HEK293T (cell line): ENCODE measurements at regions not wholly inside any gene's neighbourhood (a gene's known extent, or its start where the extent isn't known, plus 50 kb on each side); places are given as distances from the start of the nearest gene placed in this dataset.

Experiments
- CTCF ChIA-PET: fragments of 350-600 bp; formaldehyde crosslinking; extraction: SDS; loops from one replicate; lab custom pipeline; 2021; ENCODE audit warnings: antibody characterized with exemption, inconsistent platforms; lab: Yijun Ruan, JAX
- POLR2A ChIA-PET: fragments of 350-600 bp; formaldehyde crosslinking; extraction: SDS; loops from one replicate; lab custom pipeline; 2020; ENCODE audit warnings: antibody characterized with exemption, inconsistent platforms; lab: Yijun Ruan, JAX
- DNase-seq: peaks from one replicate; pipeline ENCODE4 v3.0.0; 2012; ENCODE audit warnings: mixed read lengths; ENCODE audit errors: extremely low spot score
- ARNT ChIP-seq: fragments of 450-650 bp; IDR thresholded peaks from 2 replicates; pipeline ENCODE4 v1.6.1; 2017; ENCODE audit warnings: mild to moderate bottlenecking
- BHLHE40 ChIP-seq: fragments of 450-650 bp; IDR thresholded peaks from 2 replicates; pipeline ENCODE4 v1.6.1; 2016; ENCODE audit warnings: mild to moderate bottlenecking, moderate library complexity, borderline replicate concordance
- CTBP1 ChIP-seq: fragments of 450-650 bp; IDR thresholded peaks from 2 replicates; pipeline ENCODE4 v1.6.1; 2016; ENCODE audit warnings: borderline replicate concordance
- ELF4 ChIP-seq: fragments of 450-650 bp; IDR thresholded peaks from 2 replicates; pipeline ENCODE4 v1.6.1; 2017; ENCODE audit warnings: antibody characterized with exemption
- FOXA1 ChIP-seq: fragments of 450-650 bp; IDR thresholded peaks from 2 replicates; pipeline ENCODE4 v1.6.1; 2016; ENCODE audit warnings: mild to moderate bottlenecking
- FOXK2 ChIP-seq: fragments of 450-650 bp; IDR thresholded peaks from 2 replicates; pipeline ENCODE4 v1.6.1; 2016; ENCODE audit warnings: mild to moderate bottlenecking
- FOXM1 ChIP-seq: fragments of 450-650 bp; IDR thresholded peaks from 2 replicates; pipeline ENCODE4 v1.6.1; 2017; ENCODE audit warnings: mild to moderate bottlenecking, borderline replicate concordance
- HDGF ChIP-seq: fragments of 450-650 bp; IDR thresholded peaks from 2 replicates; pipeline ENCODE4 v1.6.1; 2017; ENCODE audit warnings: antibody characterized with exemption, borderline replicate concordance
- L3MBTL2 ChIP-seq: fragments of 450-650 bp; conservative IDR thresholded peaks from 2 replicates; pipeline ENCODE4 v1.6.1; 2016; ENCODE audit warnings: mild to moderate bottlenecking
- LEF1 ChIP-seq: fragments of 450-650 bp; IDR thresholded peaks from 2 replicates; pipeline ENCODE4 v1.6.1; 2017; ENCODE audit warnings: mild to moderate bottlenecking, borderline replicate concordance
- NFRKB ChIP-seq: fragments of 450-650 bp; IDR thresholded peaks from 2 replicates; pipeline ENCODE4 v1.6.1; 2016; ENCODE audit warnings: mild to moderate bottlenecking, moderate library complexity
- PKNOX1 ChIP-seq: fragments of 450-650 bp; IDR thresholded peaks from 2 replicates; pipeline ENCODE4 v1.6.1; 2016
- SP1 ChIP-seq: fragments of 450-650 bp; IDR thresholded peaks from 2 replicates; pipeline ENCODE4 v1.6.1; 2017
- SUZ12 ChIP-seq: fragments of 450-650 bp; IDR thresholded peaks from 2 replicates; pipeline ENCODE4 v1.6.1; 2016; ENCODE audit warnings: mild to moderate bottlenecking
- TARDBP ChIP-seq: fragments of 450-650 bp; IDR thresholded peaks from 2 replicates; pipeline ENCODE4 v1.6.1; 2016
- ZNF384 ChIP-seq: fragments of 450-650 bp; IDR thresholded peaks from 2 replicates; pipeline ENCODE4 v1.6.1; 2016

DNA sequence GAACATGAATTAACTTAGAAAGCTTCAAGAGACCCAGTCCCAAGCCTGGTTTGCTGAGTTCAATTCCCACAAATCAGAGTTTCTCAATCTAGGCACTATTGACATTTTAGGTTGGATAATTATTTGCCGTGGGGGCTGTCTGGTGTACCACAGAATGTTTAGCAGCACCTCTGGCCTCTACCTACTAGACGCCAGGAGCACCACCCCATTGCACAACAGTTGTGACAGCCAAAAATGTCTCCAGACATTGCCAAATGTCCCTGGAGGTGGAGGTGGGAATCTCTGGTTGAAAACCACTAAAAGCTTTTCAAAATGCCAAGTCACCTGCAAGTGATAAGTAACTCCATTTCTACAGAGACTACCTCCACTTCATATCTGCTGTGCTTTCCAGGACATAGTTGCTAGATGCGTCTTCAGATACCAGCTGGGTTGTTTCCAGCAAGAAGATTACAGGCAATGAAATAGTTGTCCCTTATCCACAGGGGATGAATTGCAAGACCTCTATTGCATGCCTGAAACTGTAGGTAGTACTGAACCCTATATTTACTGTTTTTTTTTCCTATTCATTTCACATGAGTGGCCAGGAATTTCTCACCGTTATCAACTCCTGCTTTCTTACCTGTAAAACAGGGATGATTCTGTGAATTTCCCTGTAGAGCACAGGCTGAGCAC is 554.3 kb downstream of the ZEB2 start:
- no peak for TF ChIP-seq LEF1
- DNase-seq, result no peak
- CTCF ChIA-PET, result no interaction called here
- POLR2A ChIA-PET, result no interaction called here

DNA sequence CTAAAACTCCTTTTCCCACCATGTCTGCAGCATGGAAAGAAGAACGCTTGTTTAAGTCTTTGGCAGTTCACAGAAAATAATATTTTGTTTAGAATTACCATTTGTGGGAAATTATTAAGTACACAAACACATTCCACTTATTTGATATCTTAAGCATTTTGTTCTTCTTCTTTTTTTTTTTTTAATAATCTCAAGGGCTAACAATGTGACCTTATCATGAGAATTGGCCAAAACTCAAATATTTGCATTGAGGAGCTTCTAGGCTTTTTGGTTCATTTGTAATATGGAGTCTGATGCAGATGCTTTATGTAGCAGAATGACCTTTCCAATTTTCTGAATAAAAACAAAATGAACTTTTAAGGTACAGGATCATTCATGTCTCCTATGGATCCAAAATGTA is 555.0 kb downstream of the ZEB2 start:
- TF ChIP-seq FOXA1 (no peak), L3MBTL2 (no peak), FOXK2 (no peak), SP1 (no peak), PKNOX1 (no peak), ELF4 (no peak), ARNT (no peak), FOXM1 (no peak), LEF1 (no peak), SUZ12 (no peak), CTBP1 (no peak)
- POLR2A ChIA-PET, result no interaction called here
- DNase-seq, result no peak
- CTCF ChIA-PET, result no interaction called here

DNA sequence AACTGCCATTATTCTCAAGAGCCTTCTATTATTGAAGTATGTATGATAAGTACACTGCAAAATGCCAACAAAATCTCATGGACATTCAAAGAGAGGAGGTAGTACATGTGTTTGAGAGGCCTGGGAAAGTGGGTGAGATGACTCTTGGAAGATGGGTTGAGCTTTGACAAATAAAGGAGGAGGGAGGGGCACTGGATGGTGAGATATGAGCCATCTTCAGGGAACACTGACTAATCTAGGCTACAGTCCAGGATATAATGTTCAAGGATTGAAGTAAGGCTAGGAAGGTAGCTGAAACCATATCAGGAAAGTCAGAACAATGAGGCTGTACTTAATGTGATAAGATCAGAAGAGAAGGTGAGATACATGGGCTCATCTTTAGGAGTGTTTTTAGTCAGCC is 559.7 kb downstream of the ZEB2 start:
- POLR2A ChIA-PET, result no interaction called here

DNA sequence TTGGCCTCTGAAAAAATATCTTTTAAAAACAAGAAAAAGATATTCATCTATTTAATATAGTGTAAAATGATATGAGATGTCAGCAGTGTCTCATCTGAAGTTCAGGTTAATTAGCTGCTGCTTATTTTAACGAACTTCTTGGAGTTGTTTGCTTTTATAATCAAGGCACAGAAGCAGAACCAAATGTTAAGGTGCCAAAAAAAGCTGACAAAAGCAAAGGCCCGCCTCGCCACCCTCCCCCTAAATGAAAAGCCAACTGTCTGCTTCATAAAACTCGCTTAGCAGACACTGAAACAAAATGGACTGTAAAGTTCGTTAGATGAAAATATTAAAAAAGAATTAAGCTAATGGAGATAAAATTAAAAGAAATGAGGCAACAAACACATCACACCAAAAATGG is 562.6 kb downstream of the ZEB2 start:
- no peak for DNase-seq
- ChIA-PET CTCF (no interaction called here), POLR2A (no interaction called here)
- TF ChIP-seq SP1 (no peak), ZNF384 (no peak), BHLHE40 (no peak), TARDBP (no peak), FOXK2 (no peak), SUZ12 (no peak), PKNOX1 (no peak)

More for the DNA sequence above, 559.7 kb downstream of the ZEB2 start:
- CTCF ChIA-PET, result interaction anchor here (0.6 kb wide), 1 partner anchor 421 kb away, joined by 3 read pairs; no protein-coding TSS in a partner anchor
- no peak for TF ChIP-seq BHLHE40
- no peak for DNase-seq

DNA sequence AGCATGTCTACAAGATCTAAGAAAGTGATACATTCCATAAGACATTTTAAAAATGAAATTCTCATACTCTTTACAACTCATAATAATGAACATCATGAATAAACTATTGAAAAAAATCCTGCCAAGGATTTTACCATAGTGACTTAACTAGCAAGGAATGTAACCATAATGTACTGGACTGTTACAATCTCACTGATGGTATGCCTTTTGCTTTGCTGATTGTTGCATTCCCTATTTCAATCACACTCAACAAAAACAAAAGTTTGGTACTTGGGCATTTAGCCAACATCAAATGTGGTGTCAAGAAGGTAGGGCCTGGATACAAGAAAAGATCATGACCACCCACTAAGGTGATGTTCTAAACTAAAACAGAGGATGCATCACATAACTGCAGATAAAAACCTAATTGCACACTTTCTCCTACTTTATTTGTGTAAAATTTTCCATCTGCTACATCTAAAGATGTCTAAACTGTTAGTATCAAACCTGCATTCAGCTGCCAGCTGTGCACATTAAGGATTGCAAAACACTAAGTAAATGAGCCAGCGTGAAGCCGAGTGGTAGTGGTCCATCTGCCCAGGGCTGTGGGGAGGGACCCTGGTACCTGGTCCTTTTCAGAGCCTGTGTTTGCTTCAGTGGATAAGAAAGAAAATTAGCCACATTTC is 564.4 kb downstream of the ZEB2 start:
- POLR2A ChIA-PET, result no interaction called here
- no peak for DNase-seq
- CTCF ChIA-PET, result no interaction called here
- TF ChIP-seq ZNF384 (no peak), LEF1 (no peak), ARNT (no peak), NFRKB (no peak), BHLHE40 (no peak), SUZ12 (no peak), SP1 (no peak), PKNOX1 (no peak), FOXK2 (no peak)

DNA sequence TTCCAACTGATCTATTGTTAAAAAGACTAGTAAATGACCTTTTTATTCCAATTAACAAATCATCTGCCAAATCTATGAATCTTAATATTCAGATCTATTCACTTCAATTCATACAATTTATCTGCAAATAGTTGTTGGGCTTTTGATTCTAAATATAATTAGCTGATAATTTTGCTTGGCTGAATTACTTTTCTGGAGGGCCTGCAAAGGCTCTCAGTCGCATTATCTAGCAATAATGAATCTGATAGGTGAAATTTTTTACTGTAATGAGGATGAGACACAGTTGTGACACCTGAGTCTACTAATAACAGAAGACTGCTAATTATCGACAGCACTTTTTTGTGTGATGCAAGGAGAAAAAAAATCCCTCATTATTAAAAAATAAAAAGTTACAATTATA is 565.1 kb downstream of the ZEB2 start:
- CTCF ChIA-PET, result no interaction called here
- DNase-seq, result no peak
- TF ChIP-seq CTBP1 (no peak), ARNT (no peak), LEF1 (no peak), ZNF384 (no peak), PKNOX1 (no peak), ELF4 (no peak), HDGF (no peak), FOXA1 (no peak), FOXM1 (no peak), L3MBTL2 (no peak), SUZ12 (no peak)
- POLR2A ChIA-PET, result no interaction called here
